GM23338 (cell line): ENCODE measurements at regions not wholly inside any gene's neighbourhood (a gene's known extent, or its start where the extent isn't known, plus 50 kb on each side); places are given as distances from the start of the nearest gene placed in this dataset.
"Not testable (repeated sequence)": the region's sequence is repeated elsewhere in the genome, so short reads cannot be mapped to it uniquely, and the experiment has no call there.

Experiments
- ATAC-seq: fragments of 200-7000 bp; cut with Tn5 transposase; 3 replicates; pipeline ENCODE4 v1.9.1; 2020
- DNase-seq: peaks from one replicate; pipeline ENCODE4 v3.0.0-alpha.2; 2015; ENCODE audit warnings: low spot score
- H2AFZ ChIP-seq: fragments of 200-600 bp; sonication (generic); 2 replicates; pipeline ENCODE4 v1.8.0; 2016; ENCODE audit warnings: antibody characterized with exemption, mild to moderate bottlenecking, moderate library complexity
- H3F3A ChIP-seq: fragments of 200-600 bp; sonication (generic); replicated peaks from 2 replicates; pipeline ENCODE4 v1.8.0; 2017; ENCODE audit warnings: antibody characterized with exemption, mixed run types, low read depth
- H3K27ac ChIP-seq: fragments of 200-600 bp; sonication (generic); 2 replicates; pipeline ENCODE4 v1.6.1; 2016; ENCODE audit warnings: low read depth
- H3K27me3 ChIP-seq: fragments of 200-600 bp; sonication (generic); 2 replicates; pipeline ENCODE4 v1.8.0; 2016; ENCODE audit warnings: mild to moderate bottlenecking, mixed run types, moderate library complexity; ENCODE audit not compliant: insufficient read depth
- H3K36me3 ChIP-seq: fragments of 200-600 bp; sonication (generic); 2 replicates; pipeline ENCODE4 v1.8.0; 2016; ENCODE audit warnings: mild to moderate bottlenecking; ENCODE audit not compliant: insufficient read depth
- H3K4me1 ChIP-seq: fragments of 200-600 bp; sonication (generic); 2 replicates; pipeline ENCODE4 v1.8.0; 2016; ENCODE audit warnings: mild to moderate bottlenecking, moderate library complexity; ENCODE audit not compliant: insufficient read depth
- H3K4me2 ChIP-seq: fragments of 200-600 bp; sonication (generic); 2 replicates; pipeline ENCODE4 v1.7.1; 2017; ENCODE audit warnings: mixed run types
- H3K4me3 ChIP-seq: fragments of 200-600 bp; sonication (generic); 2 replicates; pipeline ENCODE4 v1.6.1; 2016; ENCODE audit warnings: mixed run types
- H3K79me2 ChIP-seq: fragments of 200-600 bp; sonication (generic); replicated peaks from 2 replicates; pipeline ENCODE4 v1.8.0; 2017; ENCODE audit warnings: mild to moderate bottlenecking; ENCODE audit not compliant: insufficient read depth
- H3K9me2 ChIP-seq: fragments of 200-600 bp; sonication (generic); 2 replicates; pipeline ENCODE4 v1.8.0; 2017; ENCODE audit not compliant: insufficient read depth
- H4K20me1 ChIP-seq: fragments of 200-600 bp; sonication (generic); replicated peaks from 2 replicates; pipeline ENCODE4 v1.8.0; 2017; ENCODE audit warnings: mild to moderate bottlenecking; ENCODE audit not compliant: insufficient read depth
- H3K27ac Mint-ChIP-seq: 2 replicates; pipeline ENCODE4 v1.8.0; 2020; ENCODE audit warnings: inconsistent platforms, mild to moderate bottlenecking, moderate library complexity, mixed read lengths
- H3K27me3 Mint-ChIP-seq: 3 replicates; pipeline ENCODE4 v1.8.0; 2022; ENCODE audit warnings: low read depth, mild to moderate bottlenecking, moderate library complexity, mixed read lengths, inconsistent platforms; ENCODE audit not compliant: insufficient read depth, poor library complexity
- H3K36me3 Mint-ChIP-seq: 3 replicates; pipeline ENCODE4 v1.8.0; 2021; ENCODE audit warnings: low read depth, mild to moderate bottlenecking, inconsistent platforms, moderate library complexity, mixed read lengths
- H3K4me1 Mint-ChIP-seq: 3 replicates; pipeline ENCODE4 v1.8.0; 2020; ENCODE audit warnings: mild to moderate bottlenecking, inconsistent platforms, mixed read lengths
- H3K4me3 Mint-ChIP-seq: 3 replicates; pipeline ENCODE4 v1.8.0; 2021; ENCODE audit warnings: moderate library complexity, mild to moderate bottlenecking, inconsistent platforms, mixed read lengths
- H3K9me3 Mint-ChIP-seq: 3 replicates; pipeline ENCODE4 v1.8.0; 2020; ENCODE audit warnings: moderate library complexity, mild to moderate bottlenecking, inconsistent platforms, mixed read lengths
- CREB1 ChIP-seq: fragments of 250-450 bp; sonication (Bioruptor Pico); IDR thresholded peaks from 2 replicates; pipeline ENCODE4 v1.5.0; 2020; ENCODE audit warnings: low read depth, mild to moderate bottlenecking, moderate library complexity
- EZH2 ChIP-seq: fragments of 200-600 bp; sonication (generic); IDR thresholded peaks from one replicate; pipeline ENCODE4 v1.8.0; 2017; ENCODE audit warnings: antibody characterized with exemption, mild to moderate bottlenecking, low read depth; ENCODE audit not compliant: unreplicated experiment
- JUNB ChIP-seq: IDR thresholded peaks from one replicate; pipeline ENCODE4 v1.6.1; 2016; ENCODE audit warnings: antibody characterized with exemption; ENCODE audit not compliant: unreplicated experiment
- ZNF331 ChIP-seq: fragments of 250-450 bp; sonication (Bioruptor Pico); IDR thresholded peaks from 2 replicates; pipeline ENCODE4 v1.5.0; 2020; ENCODE audit warnings: low read depth, mild to moderate bottlenecking, moderate library complexity
- TF ChIP-seq, protein P1 (sequence below): IDR thresholded peaks from 2 replicates; pipeline ENCODE4 v1.6.1; 2016; ENCODE audit warnings: antibody characterized with exemption
- TF ChIP-seq, protein P2 (sequence below): IDR thresholded peaks from one replicate; pipeline ENCODE4 v1.6.1; 2018; ENCODE audit warnings: antibody characterized with exemption; ENCODE audit not compliant: unreplicated experiment

DNA sequence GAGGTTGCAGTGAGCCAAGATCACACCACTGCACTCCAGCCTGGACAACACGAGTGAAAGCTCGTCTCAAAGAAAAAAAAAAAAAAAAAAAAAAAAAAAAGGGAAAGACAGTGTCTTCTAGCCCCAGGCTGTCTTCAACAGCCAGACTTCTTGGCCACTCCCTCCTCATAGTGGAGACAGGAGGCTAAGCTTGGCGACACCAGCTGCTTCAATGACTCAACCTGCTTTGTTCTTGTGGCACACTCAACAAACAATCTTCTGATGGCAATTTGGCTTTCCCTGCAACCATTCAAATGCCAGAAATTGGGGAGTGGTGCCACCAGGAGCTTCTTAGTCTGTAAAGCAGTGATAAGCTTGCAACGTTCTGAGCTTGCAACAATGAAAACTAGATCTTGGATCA lies 290.4 kb upstream of the DYNLRB2 start:
- Mint-ChIP-seq H3K9me3 (peaks cover 1% of the 10 kb centered on the region; the same call in 2 of the 3 replicates), H3K4me3 (no peak overlapping the region)

DNA sequence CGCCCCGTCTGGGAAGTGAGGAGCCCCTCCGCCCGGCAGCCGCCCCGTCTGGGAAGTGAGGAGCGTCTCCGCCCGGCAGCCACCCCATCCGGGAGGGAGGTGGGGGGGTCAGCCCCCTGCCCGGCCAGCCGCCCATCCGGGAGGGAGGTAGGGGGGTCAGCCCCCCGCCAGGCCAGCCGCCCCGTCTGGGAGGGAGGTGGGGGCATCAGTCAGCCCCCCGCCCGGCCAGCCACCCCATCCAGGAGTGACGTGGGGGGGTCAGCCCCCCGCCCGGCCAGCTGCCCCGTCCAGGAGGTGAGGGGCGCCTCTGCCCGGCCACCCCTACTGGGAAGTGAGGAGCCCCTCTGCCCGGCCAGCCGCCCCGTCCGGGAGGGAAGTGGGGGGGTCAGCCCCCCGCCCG lies 297.5 kb upstream of the DYNLRB2 start:
- not testable (repeated sequence) for H3K36me3 ChIP-seq, H2AFZ ChIP-seq, H3K4me2 ChIP-seq, H3K27me3 Mint-ChIP-seq, H4K20me1 ChIP-seq, H3K79me2 ChIP-seq, H3K4me1 Mint-ChIP-seq, H3K27ac Mint-ChIP-seq, H3K4me3 Mint-ChIP-seq, H3K4me3 ChIP-seq, H3K9me2 ChIP-seq, ATAC-seq, H3K27ac ChIP-seq, DNase-seq, H3K27me3 ChIP-seq, H3K36me3 Mint-ChIP-seq, H3F3A ChIP-seq
- H3K4me1 ChIP-seq = peaks cover 14% of the 10 kb centered on the region
- peaks cover 40% of the 10 kb centered on the region for H3K9me3 Mint-ChIP-seq

More for the DNA sequence above, 290.4 kb upstream of the DYNLRB2 start:
- H3K79me2 ChIP-seq = no peaks in the 10 kb centered on the region
- H3K9me2 ChIP-seq = no peaks in the 10 kb centered on the region
- H3K27ac ChIP-seq = no peak overlapping the region
- TF ChIP-seq JUNB (no peak), CREB1 (no peak), ZNF331 (CRISPR knock-in tag) (no peak), EZH2 (no peak)
- TF ChIP-seq, protein P1, sequence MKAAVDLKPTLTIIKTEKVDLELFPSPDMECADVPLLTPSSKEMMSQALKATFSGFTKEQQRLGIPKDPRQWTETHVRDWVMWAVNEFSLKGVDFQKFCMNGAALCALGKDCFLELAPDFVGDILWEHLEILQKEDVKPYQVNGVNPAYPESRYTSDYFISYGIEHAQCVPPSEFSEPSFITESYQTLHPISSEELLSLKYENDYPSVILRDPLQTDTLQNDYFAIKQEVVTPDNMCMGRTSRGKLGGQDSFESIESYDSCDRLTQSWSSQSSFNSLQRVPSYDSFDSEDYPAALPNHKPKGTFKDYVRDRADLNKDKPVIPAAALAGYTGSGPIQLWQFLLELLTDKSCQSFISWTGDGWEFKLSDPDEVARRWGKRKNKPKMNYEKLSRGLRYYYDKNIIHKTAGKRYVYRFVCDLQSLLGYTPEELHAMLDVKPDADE = no peak
- TF ChIP-seq, protein P2, sequence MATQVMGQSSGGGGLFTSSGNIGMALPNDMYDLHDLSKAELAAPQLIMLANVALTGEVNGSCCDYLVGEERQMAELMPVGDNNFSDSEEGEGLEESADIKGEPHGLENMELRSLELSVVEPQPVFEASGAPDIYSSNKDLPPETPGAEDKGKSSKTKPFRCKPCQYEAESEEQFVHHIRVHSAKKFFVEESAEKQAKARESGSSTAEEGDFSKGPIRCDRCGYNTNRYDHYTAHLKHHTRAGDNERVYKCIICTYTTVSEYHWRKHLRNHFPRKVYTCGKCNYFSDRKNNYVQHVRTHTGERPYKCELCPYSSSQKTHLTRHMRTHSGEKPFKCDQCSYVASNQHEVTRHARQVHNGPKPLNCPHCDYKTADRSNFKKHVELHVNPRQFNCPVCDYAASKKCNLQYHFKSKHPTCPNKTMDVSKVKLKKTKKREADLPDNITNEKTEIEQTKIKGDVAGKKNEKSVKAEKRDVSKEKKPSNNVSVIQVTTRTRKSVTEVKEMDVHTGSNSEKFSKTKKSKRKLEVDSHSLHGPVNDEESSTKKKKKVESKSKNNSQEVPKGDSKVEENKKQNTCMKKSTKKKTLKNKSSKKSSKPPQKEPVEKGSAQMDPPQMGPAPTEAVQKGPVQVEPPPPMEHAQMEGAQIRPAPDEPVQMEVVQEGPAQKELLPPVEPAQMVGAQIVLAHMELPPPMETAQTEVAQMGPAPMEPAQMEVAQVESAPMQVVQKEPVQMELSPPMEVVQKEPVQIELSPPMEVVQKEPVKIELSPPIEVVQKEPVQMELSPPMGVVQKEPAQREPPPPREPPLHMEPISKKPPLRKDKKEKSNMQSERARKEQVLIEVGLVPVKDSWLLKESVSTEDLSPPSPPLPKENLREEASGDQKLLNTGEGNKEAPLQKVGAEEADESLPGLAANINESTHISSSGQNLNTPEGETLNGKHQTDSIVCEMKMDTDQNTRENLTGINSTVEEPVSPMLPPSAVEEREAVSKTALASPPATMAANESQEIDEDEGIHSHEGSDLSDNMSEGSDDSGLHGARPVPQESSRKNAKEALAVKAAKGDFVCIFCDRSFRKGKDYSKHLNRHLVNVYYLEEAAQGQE = no peak
- H3K4me2 ChIP-seq = no peak overlapping the region
- no peaks in the 10 kb centered on the region for H3K27me3 ChIP-seq
- DNase-seq = no peak
- Mint-ChIP-seq H3K27me3 (no peaks in the 10 kb centered on the region), H3K36me3 (no peaks in the 10 kb centered on the region), H3K4me1 (peaks cover 3% of the 10 kb centered on the region; the same call in 2 of the 3 replicates), H3K27ac (no peak overlapping the region)
- ATAC-seq = no peak
- no peak overlapping the region for H3K4me3 ChIP-seq
- peaks cover 14% of the 10 kb centered on the region for H3K4me1 ChIP-seq
- H3K36me3 ChIP-seq = no peaks in the 10 kb centered on the region
- H2AFZ ChIP-seq = no peak overlapping the region
- H4K20me1 ChIP-seq = no peaks in the 10 kb centered on the region
- H3F3A ChIP-seq = no peaks in the 10 kb centered on the region

GRCh38 chr16:80242279-80242678 lies 298.5 kb upstream of the DYNLRB2 start:
- not testable (repeated sequence) for H3K79me2 ChIP-seq, H4K20me1 ChIP-seq, H3F3A ChIP-seq, H3K36me3 ChIP-seq, H3K27me3 ChIP-seq, H3K27ac Mint-ChIP-seq, H3K4me1 Mint-ChIP-seq, H3K4me3 ChIP-seq, H3K27ac ChIP-seq, H3K4me2 ChIP-seq, H3K27me3 Mint-ChIP-seq, H3K9me2 ChIP-seq, ATAC-seq, H2AFZ ChIP-seq, DNase-seq, H3K4me3 Mint-ChIP-seq, H3K36me3 Mint-ChIP-seq, H3K4me1 ChIP-seq
- H3K9me3 Mint-ChIP-seq = peaks cover 42% of the 10 kb centered on the region
